KMS-11 (cell line): ENCODE measurements at regions not wholly inside any gene's neighbourhood (a gene's known extent, or its start where the extent isn't known, plus 50 kb on each side); places are given as distances from the start of the nearest gene placed in this dataset.
"Not testable (repeated sequence)": the region's sequence is repeated elsewhere in the genome, so short reads cannot be mapped to it uniquely, and the experiment has no call there.

Experiments used
- H2AFZ ChIP-seq: fragments of 200-600 bp; sonication (generic); 2 replicates; pipeline ENCODE4 v1.6.1; 2016; ENCODE audit warnings: antibody characterized with exemption, mixed run types, low read depth
- H3K27ac ChIP-seq: fragments of 200-600 bp; sonication (generic); 2 replicates; pipeline ENCODE4 v1.6.1; 2016; ENCODE audit warnings: mild to moderate bottlenecking, mixed run types
- H3K27me3 ChIP-seq: fragments of 200-600 bp; sonication (generic); 2 replicates; pipeline ENCODE4 v1.6.1; 2017; ENCODE audit warnings: mild to moderate bottlenecking, low read depth, mixed run types, moderate library complexity; ENCODE audit not compliant: insufficient read depth
- H3K36me3 ChIP-seq: fragments of 200-600 bp; sonication (generic); 2 replicates; pipeline ENCODE4 v1.6.1; 2017; ENCODE audit warnings: mild to moderate bottlenecking, mixed run types; ENCODE audit not compliant: insufficient read depth
- H3K4me1 ChIP-seq: fragments of 200-600 bp; sonication (generic); 2 replicates; pipeline ENCODE4 v1.6.1; 2016; ENCODE audit warnings: mild to moderate bottlenecking, low read depth, mixed run types; ENCODE audit not compliant: poor library complexity, severe bottlenecking
- H3K4me2 ChIP-seq: fragments of 200-600 bp; sonication (generic); 2 replicates; pipeline ENCODE4 v1.7.0; 2016; ENCODE audit warnings: mild to moderate bottlenecking, mixed run types
- H3K4me3 ChIP-seq: fragments of 200-600 bp; sonication (generic); IDR thresholded peaks from 2 replicates; pipeline ENCODE4 v1.6.1; 2017; ENCODE audit warnings: low read depth, low read length, mixed read lengths; ENCODE audit not compliant: insufficient read depth
- H3K79me2 ChIP-seq: fragments of 200-600 bp; sonication (generic); 2 replicates; pipeline ENCODE4 v1.6.1; 2016; ENCODE audit warnings: low read depth, mixed run types; ENCODE audit not compliant: insufficient read depth
- H3K9ac ChIP-seq: fragments of 200-600 bp; sonication (generic); 2 replicates; pipeline ENCODE4 v1.6.1; 2016; ENCODE audit warnings: mild to moderate bottlenecking, mixed run types
- H4K20me1 ChIP-seq: fragments of 200-600 bp; sonication (generic); 2 replicates; pipeline ENCODE4 v1.6.1; 2016; ENCODE audit warnings: mild to moderate bottlenecking, mixed run types; ENCODE audit not compliant: insufficient read depth
- TF ChIP-seq, protein P1 (sequence below): fragments of 200-600 bp; sonication (generic); conservative IDR thresholded peaks from 2 replicates; pipeline ENCODE4 v1.6.1; 2017; ENCODE audit warnings: low read depth, mild to moderate bottlenecking, antibody characterized with exemption, low read length, moderate library complexity, mixed read lengths

GRCh38 chr16:8408855-8409567, 181.3 kb downstream of the TMEM114 start:
- Histone ChIP-seq H3K27me3 (no peaks in the 10 kb centered on the region), H3K4me2 (no peak overlapping the region), H2AFZ (no peak overlapping the region), H3K27ac (no peak overlapping the region), H3K36me3 (no peaks in the 10 kb centered on the region), H4K20me1 (no peaks in the 10 kb centered on the region), H3K4me3 (no peak overlapping the region), H3K4me1 (no peaks in the 10 kb centered on the region), H3K9ac (no peak overlapping the region), H3K79me2 (no peaks in the 10 kb centered on the region)
- TF ChIP-seq, protein P1, sequence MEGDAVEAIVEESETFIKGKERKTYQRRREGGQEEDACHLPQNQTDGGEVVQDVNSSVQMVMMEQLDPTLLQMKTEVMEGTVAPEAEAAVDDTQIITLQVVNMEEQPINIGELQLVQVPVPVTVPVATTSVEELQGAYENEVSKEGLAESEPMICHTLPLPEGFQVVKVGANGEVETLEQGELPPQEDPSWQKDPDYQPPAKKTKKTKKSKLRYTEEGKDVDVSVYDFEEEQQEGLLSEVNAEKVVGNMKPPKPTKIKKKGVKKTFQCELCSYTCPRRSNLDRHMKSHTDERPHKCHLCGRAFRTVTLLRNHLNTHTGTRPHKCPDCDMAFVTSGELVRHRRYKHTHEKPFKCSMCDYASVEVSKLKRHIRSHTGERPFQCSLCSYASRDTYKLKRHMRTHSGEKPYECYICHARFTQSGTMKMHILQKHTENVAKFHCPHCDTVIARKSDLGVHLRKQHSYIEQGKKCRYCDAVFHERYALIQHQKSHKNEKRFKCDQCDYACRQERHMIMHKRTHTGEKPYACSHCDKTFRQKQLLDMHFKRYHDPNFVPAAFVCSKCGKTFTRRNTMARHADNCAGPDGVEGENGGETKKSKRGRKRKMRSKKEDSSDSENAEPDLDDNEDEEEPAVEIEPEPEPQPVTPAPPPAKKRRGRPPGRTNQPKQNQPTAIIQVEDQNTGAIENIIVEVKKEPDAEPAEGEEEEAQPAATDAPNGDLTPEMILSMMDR = no peak

DNA sequence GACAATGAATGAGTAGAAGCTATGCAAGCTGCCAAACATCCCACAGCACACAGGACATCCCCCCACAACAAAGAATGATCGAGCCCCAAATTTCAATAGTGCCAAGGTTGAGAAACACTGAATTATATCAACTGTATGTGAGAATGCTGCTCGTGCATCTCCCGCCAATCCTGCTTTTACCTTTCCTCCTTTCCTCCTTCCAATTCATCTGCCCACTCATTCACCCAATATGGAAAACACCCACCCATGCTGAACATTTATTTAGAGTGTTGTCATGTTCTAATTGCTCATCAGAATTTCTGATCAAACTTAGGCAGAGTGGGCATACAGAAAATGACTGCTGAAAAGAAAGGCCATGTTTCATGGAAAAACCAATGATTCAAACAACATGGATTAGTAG, 183.0 kb downstream of the TMEM114 start:
- no peak overlapping the region for H3K4me3 ChIP-seq
- H3K36me3 ChIP-seq = no peaks in the 10 kb centered on the region
- H2AFZ ChIP-seq = no peak overlapping the region
- H4K20me1 ChIP-seq = no peaks in the 10 kb centered on the region
- no peaks in the 10 kb centered on the region for H3K79me2 ChIP-seq
- H3K27ac ChIP-seq = no peak overlapping the region
- no peak overlapping the region for H3K4me2 ChIP-seq
- H3K27me3 ChIP-seq = no peaks in the 10 kb centered on the region
- TF ChIP-seq, protein P1 = no peak
- no peak overlapping the region for H3K9ac ChIP-seq
- H3K4me1 ChIP-seq = no peaks in the 10 kb centered on the region

- Histone ChIP-seq H3K27ac (no peak overlapping the region), H4K20me1 (no peaks in the 10 kb centered on the region), H3K79me2 (no peaks in the 10 kb centered on the region), H3K36me3 (no peaks in the 10 kb centered on the region), H3K4me3 (no peak overlapping the region), H3K9ac (no peak overlapping the region), H2AFZ (no peak overlapping the region), H3K4me1 (no peaks in the 10 kb centered on the region), H3K4me2 (no peak overlapping the region), H3K27me3 (no peaks in the 10 kb centered on the region)
- TF ChIP-seq, protein P1 = no peak
These were observed 186.1 kb downstream of the TMEM114 start for GRCh38 chr16:8403978-8404749.

DNA sequence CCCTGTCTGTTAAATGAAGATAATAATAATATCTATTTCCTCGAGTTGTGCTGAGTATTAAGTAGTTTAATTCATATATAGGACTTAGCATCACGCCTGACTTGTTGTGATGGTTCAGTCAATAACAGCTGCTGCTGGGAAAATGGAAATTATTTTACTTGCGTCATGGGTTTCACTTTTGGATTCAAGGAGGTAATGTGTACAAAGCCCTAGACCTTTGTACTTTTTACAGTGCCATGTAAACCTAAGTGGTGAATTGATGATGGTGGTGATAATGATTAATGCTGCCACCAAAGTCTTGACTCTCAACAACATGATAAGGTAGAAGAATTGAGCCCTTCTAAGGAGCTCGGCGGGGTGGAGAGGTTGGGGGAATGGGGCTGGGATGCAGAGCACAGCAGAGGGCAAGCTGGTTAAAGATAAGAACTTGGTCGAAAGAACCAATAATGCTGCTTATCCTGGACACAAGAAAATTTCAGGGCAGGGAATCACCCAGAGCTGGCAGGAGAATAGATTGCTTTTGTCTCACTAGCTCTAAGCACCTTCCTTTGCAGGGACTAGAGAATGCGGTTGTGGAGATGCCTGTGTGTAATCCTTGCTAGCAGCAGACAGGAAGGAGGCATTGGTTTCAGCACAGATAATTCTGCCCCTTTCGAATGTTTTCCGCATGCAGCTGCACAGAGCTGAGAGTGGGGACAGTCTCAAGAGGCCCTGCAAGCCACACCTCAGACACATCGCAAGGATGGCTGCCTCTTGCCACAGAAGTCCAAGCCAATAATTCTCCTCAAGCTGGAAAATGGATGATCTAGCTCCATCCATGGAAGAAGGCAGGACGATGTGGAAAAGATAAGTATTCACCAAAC, 187.1 kb downstream of the TMEM114 start:
- Histone ChIP-seq H3K27ac (no peak overlapping the region), H2AFZ (no peak overlapping the region), H3K36me3 (no peaks in the 10 kb centered on the region), H3K4me2 (no peak overlapping the region), H4K20me1 (no peaks in the 10 kb centered on the region), H3K27me3 (no peaks in the 10 kb centered on the region), H3K4me1 (no peaks in the 10 kb centered on the region), H3K4me3 (no peak overlapping the region), H3K9ac (no peak overlapping the region), H3K79me2 (no peaks in the 10 kb centered on the region)
- TF ChIP-seq, protein P1 = no peak

DNA sequence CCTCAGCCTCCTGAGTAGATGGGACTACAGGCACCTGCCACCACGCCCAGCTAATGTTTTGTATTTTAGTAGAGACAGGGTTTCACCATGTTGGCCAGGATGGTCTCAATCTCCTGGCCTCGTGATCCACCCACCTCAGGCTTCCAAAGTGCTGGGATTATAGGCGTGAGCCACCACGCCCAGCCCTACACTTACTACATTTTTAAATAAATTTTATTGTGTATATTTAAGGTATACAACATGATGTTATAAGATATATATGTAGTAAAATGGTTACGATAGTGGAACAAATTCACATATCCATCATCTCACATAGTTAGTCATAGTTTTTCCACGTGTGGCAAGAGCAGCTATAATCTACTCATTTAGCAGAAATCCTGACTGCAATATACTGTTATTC, 189.6 kb downstream of the TMEM114 start:
- not testable (repeated sequence) for H3K4me1 ChIP-seq, H3K79me2 ChIP-seq, H3K9ac ChIP-seq, H3K27ac ChIP-seq, H4K20me1 ChIP-seq, H3K27me3 ChIP-seq, H3K4me3 ChIP-seq, H3K36me3 ChIP-seq, H3K4me2 ChIP-seq, H2AFZ ChIP-seq
